HG03521 (cell line): ENCODE measurements at regions not wholly inside any gene's neighbourhood (a gene's known extent, or its start where the extent isn't known, plus 50 kb on each side); places are given as distances from the start of the nearest gene placed in this dataset.

Source experiments
- ATAC-seq: cut with Tn5 transposase; IDR thresholded peaks from one replicate; pipeline ENCODE4 v1.9.1; 2021; ENCODE audit warnings: mild to moderate bottlenecking, moderate library complexity; ENCODE audit not compliant: unreplicated experiment

DNA sequence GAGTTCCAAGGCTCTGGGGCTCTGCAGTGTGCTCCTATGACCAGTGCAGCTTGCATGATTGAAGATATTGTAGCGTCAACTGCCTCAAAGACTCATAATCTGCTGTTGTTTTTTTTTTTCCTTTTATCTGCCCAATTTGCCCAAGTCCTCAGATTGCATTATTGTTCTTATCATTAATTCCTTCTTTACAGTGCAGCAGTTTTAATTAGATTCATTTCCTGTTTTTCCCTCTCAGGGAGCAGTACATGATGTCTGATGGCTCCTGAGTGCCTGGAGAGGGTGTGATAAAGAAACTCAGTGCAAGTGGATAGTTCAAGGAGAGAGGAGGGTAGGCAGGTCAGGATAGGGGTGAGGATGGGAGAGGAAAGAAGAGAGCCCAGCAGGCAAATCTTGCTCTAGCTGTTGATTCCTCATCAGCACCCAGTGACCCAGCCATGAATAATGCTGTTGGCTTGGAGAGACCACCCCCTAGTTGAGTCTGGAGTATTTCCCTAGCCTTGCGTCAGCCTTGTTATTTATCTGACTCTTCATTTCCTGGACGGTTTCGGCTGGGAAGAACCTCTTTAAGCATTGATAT is 219.6 kb upstream of the SESN3 start:
- no peak for ATAC-seq

DNA sequence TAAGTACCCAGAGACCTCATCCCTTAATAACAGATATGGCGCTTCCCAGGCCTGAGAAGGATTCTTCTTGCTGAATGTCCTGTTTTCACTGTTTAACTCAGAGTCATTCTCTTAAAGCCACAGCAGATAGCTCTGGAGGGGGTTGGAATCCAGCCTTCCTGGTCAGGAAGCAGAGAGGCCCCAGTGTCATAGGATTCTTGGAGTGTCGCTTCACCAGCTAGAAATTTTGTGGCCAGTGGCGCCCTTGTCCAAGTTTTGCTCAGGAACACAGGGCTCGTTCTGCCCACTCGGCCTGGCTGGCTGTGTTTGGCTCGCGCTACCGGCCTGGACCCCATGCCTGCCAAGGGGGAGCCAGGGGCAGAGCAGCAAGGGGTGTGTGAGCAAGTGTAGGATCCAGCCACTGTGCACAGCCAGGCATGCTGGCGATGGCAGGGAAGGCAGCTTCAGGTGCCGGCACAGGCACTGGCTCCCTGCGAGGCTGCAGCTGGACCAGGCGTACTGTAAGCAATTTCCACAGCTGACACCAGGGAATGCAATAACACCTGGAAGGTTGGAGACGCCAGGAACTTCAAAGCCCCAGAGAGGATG is 214.8 kb upstream of the SESN3 start:
- ATAC-seq: no peak

DNA sequence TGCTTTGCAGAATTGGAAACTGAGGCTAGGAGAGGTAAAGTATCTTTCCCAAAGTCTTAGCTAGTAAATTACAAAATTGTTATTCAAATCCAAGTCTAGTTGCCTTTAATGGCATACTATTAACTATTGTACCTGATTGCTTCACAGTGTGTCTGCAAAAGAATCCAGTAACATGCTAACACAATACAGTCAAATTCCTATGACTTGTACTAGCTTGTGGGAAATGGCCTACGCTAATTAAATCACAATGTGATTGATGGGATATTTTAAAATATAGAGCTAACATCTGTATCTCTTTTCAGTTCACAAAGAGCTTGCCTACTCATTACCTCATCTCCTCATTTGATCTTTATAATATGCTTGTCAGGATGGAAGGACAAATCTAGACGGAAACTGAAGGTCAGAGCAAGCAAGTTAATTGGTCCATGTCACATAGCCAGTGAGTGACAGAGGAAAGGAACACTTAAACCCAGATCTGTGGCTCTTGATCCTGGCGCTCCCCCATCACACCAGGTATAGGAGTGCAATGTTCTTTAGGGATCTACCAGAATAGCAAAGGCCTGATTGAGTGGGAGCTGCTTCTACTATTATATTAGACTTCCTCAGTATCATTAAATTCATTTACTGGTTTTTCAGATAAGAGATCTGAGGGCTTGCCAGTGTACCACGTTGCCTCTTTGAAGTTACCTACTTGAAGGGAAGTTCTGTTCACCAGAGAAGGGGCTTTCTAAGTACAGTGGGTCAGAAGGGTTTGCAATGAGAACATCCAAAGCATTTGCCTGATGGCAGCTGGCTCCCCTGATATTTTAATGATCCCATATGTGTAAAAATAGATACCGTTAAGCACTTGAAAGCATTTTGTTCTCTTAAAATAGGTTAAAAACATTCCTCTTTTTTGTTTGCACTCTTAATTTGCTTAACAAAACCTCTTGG is 213.6 kb upstream of the SESN3 start:
- no peak for ATAC-seq

DNA sequence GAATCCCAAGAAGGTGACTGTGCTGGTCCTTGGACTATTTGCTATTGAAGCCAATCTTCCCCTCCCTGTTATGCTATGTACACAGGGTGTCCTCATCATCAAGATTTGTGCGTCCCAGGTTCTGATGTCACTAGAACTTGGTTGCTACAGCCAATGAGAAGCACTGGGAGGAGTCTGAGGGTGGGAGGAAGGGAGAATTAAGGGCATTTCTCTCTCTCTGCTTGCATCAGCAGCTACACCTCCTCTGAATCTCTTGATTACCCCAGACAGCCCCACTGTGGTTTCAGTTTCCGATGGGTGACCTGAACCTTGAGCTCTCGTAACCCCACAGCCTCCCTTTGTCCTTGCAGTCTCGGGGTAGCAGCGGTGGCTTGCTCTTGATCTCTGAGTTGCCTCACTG is 212.4 kb upstream of the SESN3 start:
- no peak for ATAC-seq

DNA sequence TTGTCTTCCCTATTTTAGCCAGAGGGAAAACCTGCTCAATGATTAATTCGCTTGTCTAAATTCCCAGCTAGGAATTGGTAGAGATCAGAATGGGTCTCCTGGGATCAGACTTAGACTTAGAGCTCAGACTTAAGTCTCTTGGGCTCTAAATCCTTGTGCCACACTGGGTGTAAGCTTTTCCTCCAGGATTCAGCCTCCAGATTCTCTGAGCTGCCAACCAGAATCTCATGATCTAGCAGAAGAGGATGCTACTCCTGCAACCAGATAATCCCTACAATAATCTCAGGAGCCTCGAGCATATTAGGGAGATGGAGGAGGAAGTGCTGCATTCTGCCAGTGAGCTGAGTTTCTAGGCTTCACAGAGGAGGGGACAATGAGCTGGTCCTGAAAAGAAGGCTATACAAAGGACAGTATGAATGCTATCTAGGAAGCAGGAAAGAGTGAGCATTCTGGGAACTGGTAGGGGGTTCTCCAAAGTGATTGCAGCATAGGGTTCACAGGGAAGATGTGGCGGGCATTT is 211.6 kb upstream of the SESN3 start:
- no peak for ATAC-seq

DNA sequence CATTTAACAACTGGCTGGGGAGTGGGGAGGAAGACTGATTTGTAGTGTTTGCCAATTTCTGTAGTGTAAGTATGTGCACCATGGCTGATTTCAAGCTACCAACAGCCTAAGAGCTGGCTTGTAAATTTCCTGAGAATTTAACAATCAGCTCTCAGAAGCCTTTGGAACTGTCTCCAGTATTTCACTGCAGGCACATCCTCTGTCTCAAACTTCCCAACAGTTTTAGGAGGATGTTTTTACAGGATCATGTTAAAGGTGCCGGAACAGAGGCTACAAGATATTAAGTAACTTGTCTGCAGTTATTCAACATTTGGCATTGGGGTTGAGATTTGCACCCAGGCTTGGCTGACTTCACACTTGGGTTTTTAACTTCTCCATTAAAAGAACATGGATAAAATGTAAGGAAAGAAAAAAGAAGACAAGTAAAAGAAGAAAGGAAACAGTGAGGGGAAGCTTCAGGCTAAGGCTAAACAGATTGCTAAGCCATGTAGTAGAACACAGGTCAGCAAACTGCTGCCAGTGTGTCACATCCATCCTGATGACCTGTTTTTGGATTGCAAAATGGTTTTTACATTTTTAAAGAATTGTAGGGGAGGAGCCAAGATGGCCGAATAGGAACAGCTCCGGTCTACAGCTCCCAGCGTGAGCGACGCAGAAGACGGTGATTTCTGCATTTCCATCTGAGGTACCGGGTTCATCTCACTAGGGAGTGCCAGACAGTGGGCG is 204.8 kb upstream of the SESN3 start:
- no peak for ATAC-seq

DNA sequence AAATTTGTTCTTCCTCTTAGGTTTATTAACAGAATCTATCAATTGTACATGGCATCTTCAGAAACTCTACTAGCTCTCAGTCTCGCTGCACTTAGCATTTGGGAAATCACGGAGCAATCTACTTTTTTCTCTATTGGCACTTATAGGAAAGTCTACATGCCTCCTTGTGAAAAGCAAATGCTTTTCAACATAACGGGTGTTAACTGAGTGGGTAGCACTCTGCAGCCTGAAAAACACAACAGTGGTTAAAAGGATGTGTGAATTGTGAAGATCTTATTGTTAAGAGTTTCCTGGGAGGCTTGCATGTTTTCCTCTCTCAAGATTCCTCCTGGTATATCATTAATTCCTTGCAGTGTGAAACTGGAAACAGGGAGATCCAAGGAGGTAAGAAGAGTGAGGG is 204.2 kb upstream of the SESN3 start:
- no peak for ATAC-seq

DNA sequence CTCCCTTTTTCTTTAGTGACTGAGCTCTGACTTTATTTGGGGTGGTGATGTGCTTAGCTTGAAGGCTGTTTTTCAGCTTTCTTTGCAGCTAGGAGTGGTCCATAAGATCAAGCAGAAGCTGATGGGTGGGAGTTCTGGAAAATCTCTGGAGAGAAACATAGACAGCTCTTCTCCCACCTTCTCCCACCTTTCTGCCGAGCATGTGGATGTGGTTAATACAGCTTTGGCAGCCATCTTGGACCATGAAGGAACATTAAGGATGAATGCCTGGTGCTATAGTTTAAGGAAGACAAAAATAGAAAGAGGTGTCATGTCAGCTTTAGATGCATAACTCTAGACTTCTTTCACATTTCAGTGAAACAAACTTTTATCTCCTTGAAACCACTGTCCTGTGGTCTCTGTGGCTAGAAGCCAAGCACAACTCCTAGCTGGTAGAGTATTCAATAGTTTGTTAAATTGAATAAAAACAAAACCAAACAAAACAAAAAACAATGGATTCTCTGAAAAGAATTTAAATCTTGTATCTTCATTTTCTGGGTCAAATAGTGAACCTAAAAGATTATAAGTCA is 203.6 kb upstream of the SESN3 start:
- ATAC-seq: no peak

DNA sequence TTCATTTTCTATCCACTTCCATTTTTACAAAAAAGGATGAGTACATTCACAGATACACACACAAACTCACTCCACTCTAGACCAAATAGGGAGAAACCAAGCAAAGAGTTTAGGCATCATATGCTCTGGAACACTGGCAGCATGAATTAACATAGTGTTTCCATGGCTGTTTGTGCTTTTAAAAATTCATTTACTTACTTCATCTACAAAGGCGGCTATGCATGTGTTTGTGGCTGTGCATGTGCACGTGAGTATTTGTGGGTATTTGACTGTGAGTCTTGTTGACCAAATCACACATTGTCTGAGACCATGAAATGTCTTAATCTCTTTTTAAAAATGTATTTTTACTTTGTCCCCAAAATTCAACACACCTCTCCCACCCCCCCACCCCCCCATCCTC is 203.0 kb upstream of the SESN3 start:
- no peak for ATAC-seq

DNA sequence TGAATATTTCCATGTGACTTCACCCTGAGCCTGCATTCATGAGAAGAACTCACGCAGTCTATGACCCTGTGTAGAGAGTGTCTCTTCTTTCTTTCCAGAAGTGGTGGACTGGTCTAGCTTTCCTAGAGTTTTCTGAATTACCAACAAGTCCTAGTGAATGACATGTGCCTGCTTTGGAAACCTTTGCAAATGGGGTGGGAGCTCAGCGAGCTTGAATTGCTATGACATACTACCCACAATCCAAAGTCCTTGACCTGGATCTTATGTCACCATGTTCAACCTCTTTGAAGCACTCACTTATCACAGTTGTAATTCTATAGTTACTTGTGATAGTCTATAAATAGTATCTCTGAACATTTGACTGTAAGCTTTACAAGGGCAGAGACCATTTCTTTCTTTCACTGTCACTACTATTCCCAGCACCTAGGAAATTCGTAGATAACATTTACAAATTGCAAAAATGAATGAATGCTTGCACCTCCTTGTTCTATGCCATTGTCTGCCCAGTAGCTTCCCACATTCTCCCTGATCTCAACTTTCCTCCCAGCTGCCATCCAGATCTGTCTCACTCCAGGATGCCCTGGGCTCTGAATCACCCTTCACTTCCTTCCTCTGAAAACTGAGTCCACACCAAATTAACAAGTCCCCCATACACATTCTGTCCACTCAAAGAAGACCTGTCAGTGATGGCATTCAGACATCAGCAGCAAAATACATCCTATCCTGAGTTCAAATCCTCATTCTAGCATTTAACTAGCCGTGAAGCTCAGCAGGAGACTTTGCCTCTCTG is 201.9 kb upstream of the SESN3 start:
- no peak for ATAC-seq

DNA sequence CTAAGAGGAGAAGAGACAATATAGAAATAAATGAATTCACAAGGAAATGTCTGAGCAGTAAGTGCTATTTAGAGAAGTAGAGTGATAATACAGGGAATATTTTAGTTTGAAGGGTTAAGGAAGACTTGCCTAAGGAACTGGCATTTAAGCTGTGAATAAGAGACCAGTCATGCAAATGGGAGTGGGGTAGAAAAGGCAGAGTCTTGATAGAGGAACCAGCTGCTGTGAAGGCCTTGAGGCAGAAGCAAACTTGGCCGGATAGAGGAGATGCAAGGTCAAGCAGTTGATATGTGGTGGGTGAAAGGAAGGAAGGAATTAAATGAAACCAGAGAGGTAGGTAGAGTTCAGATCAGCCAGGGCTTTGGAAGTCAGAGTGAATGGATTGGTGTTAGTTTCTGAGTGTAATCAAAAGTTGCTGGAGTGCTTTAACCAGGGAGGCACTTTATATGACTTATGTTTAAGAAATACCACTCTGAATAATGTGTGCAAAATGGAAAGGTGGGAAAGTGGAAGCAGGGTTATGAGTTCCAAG is 198.4 kb upstream of the SESN3 start:
- no peak for ATAC-seq

DNA sequence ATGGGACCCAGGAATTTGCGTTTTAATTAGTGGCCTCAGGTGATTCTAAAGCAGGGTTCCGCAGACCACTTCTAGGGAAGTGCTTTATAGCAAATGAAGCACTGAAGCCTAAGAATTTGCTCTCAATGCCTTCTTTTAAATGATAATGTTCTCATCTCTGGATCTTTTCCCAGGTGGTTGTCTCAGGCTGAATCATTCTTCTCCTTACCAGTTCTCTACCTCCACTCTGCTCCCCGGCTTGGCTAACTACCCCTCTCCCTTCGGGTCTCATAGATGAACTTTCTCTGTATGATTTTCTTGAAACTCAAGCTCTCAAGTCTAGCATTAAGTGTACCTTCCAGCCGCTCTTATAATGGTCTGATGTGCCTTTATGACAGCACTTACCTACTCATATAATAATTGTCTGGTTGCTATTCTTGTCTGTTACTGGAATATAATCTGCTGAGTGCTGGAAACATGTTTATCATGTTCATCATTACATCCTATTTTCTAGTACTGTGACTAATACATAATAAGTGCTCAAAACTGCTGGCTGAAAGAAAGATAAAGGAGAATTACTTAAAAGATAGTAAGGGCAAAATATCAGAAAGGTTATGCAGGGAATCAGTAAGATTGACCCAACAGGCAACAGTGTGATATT is 195.9 kb upstream of the SESN3 start:
- no peak for ATAC-seq

DNA sequence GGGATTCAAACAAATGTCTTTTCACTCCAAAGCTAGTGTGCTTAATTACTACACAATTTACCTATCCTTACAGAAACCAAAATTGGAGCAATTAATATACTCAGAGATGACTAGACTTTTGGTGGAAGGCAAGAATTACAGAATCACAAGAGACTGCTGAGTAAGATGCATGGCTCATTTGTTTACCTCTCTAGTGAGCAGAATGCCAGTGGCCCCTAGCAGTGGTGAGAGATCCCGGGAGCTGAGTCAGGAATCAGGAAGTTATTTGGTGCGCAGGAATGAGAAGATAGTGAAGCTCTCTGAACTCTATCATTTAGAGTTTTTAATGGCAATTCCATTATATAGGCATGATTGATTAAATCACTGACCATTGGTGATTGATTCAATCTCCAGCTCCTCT is 188.9 kb upstream of the SESN3 start:
- no peak for ATAC-seq

DNA sequence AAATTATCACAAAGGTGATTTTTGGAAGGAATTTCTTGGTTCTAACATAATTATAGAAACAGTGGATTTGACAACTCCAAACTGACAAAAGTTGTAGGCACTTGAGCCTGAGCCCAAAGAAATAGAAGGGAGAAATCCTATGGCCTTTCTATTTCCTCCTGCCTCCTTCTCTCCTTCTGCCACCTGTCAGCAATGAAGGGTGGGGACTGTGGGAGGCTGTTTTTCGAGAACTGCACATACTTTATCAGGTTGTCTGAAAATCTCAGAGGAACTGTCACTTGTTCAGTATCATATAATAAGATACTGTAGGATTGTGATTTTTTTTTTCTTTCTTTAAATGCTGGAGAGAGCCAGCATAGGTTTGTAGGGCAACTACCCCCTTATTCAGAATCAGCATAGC is 187.9 kb upstream of the SESN3 start:
- ATAC-seq: no peak

DNA sequence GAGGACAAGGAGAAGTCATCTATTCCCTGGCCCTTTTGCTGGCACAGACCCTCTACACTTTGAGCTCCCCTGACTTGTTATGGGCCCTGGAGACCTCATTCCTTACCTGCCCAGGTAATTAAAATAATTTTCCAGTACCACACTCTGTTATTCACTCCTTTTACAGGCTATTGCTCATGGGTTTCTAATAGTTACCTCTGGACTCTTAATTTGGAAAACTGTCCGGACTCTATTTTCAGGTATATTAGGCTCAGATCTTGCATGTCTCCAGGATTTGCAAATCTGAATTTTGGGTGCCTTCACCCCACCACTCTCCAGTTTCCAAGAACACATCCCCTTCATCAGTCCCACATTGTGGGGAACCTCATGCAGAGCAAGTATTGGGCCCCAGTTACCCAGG is 186.8 kb upstream of the SESN3 start:
- no peak for ATAC-seq

DNA sequence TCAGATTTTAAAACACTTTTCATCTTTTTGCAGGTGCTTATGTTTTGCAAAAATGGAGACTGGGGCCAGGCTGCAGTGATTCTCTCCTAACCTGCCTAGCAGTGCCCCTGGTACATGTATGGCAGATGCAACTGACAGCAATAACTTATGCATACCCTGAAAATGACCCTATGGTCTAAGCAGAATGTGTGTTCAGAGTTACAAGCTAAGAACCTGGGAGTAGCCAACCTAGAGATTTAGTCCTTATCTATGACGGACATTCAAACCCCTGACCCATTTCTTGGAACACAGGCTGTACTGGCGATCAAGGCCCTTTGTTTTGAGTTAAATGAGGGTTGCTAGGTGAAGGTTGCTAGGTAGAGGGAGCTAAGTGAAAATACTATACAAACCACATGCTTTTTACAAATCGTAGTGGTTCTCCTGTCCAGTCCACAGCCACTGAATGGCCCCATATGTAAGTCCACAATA is 184.9 kb upstream of the SESN3 start:
- ATAC-seq: no peak

DNA sequence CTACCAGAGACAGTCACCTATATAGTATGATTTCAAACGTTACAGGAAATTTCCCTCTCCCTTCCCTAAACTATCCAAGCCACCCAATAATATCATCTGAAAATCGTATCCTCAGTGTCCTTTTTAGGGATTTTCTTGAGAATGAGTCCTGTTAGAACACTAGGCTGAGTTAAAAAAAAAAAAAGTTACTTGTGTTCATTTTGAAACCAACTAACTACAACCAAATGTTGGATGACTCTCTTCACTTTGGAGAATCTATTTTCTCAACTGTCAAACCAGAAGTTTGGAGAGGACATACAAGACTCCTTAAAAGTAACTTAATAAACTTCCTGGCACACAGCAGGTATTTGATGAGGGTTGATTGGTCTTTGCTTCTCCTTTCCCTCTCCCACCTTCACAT is 183.2 kb upstream of the SESN3 start:
- no peak for ATAC-seq

DNA sequence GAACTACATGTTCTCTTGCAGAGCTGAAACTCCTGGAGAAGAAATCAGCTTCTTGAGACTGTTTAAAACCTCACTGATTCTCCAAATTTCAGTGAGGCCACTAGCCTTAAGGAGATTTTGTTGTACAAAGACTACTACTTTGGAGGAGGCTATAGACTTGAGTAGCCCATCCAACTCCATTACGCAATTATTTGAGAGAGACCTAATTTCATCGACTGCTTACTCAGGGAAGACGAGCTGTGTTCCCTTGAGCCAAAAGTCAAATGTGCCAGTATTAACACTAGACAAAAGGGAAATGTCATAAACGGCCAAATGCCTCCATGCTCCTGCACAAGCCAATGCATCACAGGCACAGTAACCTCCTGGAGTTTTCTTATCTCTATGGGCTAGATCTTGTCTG is 182.8 kb upstream of the SESN3 start:
- ATAC-seq: no peak

DNA sequence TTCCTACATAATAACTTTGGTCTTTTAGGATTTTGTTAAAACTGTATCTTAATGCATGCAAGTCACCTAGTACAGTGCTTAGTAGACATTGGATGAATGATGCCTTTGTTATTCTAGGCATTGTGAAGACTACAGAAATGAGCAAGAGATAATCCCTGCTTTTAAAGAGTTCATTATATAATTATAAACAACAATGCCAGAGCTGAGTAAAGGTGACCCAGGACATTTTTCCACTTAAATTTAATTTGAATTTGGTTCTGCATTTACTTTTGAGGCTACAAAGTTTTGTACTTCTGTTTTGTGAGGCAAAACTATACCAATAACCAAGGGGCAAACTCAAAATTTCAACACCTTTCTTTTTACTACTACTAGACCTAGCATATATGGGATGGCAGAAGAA is 182.0 kb upstream of the SESN3 start:
- ATAC-seq: no peak
